Inflammatory macrophage treated with lipopolysaccharide for 4 hours (primary cell): ENCODE measurements at regions not wholly inside any gene's neighbourhood (a gene's known extent, or its start where the extent isn't known, plus 50 kb on each side); places are given as distances from the start of the nearest gene placed in this dataset.
A peak's percentile ranks its signal among the peaks of the same experiment; 100 is the strongest.
"Not testable (repeated sequence)": the region's sequence is repeated elsewhere in the genome, so short reads cannot be mapped to it uniquely, and the experiment has no call there.

Source experiments
- DNase-seq: peaks from one replicate; pipeline ENCODE4 v3.0.0-alpha.2; 2020

- not testable (repeated sequence) for DNase-seq
Measured at GRCh38 chr7:6939126-6939525, 113.1 kb upstream of the CCZ1B start.

DNA sequence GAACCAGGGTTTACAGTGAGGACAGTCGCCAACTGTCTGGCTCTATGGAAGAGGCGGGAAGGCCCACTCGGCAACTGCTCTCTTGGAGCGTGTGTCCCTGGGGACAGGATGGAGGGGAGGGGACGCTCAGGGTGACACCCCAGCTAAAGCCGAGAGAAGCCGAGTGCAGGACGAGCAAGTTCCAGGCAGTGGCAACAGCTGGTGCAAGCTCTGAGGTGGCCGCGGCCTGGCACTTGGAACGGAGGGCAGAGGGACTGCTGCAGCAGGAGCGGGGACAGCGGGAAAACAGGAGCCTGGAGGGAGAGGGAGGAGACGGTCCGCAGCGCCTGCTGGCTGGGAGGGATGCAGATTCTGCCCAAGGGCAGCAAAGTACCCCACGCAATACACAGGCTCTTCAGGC is 113.8 kb upstream of the CCZ1B start:
- not testable (repeated sequence) for DNase-seq

- not testable (repeated sequence) for DNase-seq
Measured at GRCh38 chr7:6946873-6947272, 120.8 kb upstream of the CCZ1B start.

DNA sequence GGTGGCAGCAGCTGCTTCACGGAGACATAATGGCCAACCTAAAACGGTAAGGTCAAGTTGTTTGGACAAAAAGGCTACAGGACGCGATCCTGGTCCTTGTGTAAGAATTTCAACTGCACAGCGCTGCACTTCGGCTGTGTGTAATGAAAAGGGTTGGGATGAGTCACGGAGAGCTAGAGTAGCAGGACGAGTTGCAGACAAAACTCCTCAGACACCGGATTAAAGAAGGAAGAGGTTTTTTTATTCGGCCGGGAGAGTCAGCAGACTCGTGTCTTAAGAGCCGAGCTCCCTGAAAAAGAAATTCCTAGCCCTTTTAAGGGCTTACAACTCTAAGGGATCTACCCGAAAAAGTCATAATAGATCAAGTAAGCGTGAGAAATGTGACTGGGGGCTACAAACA is 124.2 kb upstream of the CCZ1B start:
- DNase-seq, result not testable (repeated sequence)

GRCh38 chr7:6951553-6951952 is 125.5 kb upstream of the CCZ1B start:
- DNase-seq, result not testable (repeated sequence)

DNA sequence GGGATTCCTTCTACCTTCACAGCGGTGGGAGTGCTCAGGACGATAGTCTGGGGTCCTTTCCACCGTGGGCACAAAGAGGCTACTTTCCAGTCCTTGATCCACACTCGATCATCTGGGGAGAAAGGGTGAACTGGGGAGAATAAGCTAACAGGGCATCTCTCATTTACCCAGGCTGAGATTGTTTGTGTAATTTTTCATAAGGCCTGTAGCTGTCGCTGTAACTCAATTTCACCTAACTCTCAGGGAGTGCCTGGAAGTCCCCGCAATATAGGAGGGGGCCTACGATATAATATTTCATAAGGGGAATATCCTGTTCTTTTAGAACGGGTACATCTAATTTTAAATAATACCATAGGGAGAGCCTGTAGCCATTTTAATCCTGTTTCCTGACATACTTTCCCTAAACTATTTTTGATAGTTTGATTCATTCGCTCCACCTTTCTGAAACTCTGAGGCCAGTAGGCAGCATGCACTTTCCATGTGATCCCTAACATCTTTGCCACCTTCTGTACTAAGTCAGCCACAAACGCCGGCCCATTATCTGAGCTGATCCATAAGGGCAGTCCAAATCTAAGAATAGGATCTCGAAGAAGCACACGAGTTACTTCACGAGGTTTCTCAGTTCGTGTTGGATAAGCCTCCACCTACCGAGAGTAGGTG is 127.2 kb upstream of the CCZ1B start:
- not testable (repeated sequence) for DNase-seq

- not testable (repeated sequence) for DNase-seq
Measured at GRCh38 chr7:6953798-6954181, 127.7 kb upstream of the CCZ1B start.

DNA sequence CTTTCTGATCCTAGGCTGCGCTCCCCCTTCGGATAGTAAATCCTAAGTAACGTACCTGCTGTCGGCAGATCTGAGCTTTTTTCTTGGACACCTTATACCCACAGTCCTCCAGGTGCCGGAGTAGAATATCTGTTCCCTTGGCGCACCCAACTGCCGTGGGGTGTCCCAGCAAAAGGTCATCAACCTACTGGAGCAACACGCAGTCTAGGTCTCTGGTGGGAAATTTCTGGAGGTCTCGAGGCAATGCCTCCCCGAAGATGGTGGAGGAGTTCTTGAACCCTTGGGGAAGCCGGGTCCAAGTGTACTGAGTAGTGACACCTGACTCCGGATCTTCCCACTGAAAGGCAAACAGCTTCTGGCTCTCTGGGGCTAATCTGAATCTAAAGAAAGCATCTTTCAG is 129.3 kb upstream of the CCZ1B start:
- DNase-seq, result not testable (repeated sequence)

DNA sequence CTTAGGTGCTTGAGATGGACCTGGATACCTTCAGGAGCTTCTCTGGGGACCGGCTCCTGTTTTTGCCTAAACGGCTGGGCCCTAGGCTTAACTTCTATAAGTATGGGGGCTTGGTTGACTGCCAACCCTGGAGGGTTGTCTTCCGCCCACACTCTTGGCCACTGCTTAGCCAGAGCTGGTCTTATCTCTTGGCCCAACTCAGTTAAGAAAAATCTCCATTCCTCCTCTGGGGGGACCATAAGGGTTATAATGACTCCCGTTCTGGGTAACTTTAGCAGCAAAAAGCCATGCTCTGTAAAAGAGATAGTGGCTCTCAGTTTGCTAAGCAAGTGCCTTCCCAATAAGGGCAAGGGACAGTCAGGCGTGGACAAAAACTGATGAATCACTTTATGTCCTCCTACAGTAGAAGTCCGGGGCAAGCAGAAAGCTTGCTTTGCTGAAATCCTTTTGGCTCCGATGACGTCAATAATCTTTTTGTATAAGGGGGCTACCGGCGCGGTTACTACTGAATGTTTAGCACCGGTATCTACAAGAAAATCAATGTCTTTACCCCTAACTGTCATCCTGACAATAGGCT is 130.0 kb upstream of the CCZ1B start:
- not testable (repeated sequence) for DNase-seq

- DNase-seq, result not testable (repeated sequence)
Measured at GRCh38 chr7:6958371-6958770, 132.3 kb upstream of the CCZ1B start.

- not testable (repeated sequence) for DNase-seq
Measured at GRCh38 chr7:6959942-6960341, 133.9 kb upstream of the CCZ1B start.

DNA sequence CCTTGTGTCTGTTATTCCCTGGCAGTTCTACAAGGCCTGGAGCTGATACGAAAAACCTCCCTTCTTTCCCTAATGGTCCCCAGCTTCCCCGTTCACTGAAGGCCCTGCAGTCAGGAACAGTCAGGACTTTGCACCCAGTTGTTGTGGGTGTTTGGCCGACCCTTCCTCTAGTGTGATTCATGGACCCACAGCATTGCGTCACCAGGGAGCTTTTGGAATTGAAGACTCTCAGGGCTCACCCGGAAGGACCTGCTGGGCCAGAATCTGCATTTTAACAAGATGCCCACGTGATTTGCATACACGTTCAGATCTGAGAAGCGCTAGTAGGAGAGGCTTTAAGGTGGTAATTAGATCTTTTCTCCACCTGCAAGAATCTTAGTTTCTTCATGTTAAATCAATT is 136.8 kb upstream of the CCZ1B start:
- DNase-seq, result not testable (repeated sequence)

- peak; percentile 4 for DNase-seq
Measured at GRCh38 chr7:6965051-6965450, 139.0 kb upstream of the CCZ1B start.

- not testable (repeated sequence) for DNase-seq
Measured at GRCh38 chr7:6970180-6970579, 144.1 kb upstream of the CCZ1B start.

DNA sequence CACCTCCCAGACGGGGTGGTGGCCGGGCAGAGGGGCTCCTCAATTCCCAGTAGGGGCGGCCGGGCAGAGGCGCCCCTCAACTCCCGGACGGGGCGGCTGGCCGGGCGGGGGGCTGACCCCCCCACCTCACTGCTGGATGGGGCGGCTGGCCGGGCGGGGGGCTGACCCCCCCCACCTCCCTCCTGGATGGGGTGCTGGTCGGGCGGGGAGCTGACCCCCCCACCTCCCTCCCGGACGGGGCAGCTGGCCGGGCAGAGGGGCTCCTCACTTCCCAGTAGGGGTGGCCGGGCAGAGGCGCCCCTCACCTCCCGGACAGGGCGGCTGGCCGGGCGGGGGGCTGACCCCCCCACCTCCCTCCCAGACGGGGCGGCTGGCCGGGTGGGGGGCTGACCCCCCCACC is 148.8 kb upstream of the CCZ1B start:
- not testable (repeated sequence) for DNase-seq

- DNase-seq, result not testable (repeated sequence)
Measured at GRCh38 chr7:6975346-6975745, 149.3 kb upstream of the CCZ1B start.

DNA sequence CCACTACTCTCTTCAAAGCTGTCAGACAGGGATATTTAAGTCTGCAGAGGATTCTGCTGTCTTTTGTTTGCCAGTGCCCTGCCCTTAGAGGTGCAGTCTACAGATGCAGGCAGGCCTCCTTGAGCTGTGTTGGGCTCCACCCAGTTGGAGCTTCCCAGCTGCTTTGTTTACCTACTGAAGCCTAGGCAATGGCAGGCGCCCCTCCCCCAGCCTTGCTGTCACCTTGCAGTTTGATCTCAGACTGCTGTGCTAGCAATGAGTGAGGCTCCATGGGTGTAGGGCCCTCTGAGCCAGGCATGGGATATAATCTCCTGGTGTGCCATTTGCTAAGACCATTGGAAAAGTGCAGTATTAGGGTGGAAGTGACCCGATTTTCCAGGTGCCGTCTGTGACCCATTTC is 151.3 kb upstream of the CCZ1B start:
- DNase-seq, result not testable (repeated sequence)

- not testable (repeated sequence) for DNase-seq
Measured at GRCh38 chr7:6978326-6978725, 152.3 kb upstream of the CCZ1B start.

DNA sequence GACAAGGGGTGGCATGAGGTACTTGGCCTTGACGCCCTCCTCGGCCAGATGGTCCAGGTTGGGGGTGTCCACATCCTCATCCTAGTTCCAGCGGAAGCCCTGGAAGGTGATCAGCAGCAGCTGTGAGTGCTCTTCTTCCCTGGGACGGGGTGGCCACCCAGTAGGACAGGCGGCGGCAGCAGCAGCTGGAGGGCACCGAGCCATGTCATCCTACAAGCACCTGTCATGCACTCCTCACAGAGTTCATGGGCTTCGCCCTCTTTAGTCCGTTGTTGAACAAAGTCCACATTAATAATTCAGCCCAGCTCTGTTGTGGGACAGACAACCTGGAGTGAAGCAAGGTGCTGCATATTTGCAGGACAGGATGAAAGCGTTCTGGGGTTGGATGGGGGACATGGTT is 153.4 kb upstream of the CCZ1B start:
- DNase-seq, result not testable (repeated sequence)

- DNase-seq, result not testable (repeated sequence)
Measured at GRCh38 chr7:6982375-6982774, 156.3 kb upstream of the CCZ1B start.

DNA sequence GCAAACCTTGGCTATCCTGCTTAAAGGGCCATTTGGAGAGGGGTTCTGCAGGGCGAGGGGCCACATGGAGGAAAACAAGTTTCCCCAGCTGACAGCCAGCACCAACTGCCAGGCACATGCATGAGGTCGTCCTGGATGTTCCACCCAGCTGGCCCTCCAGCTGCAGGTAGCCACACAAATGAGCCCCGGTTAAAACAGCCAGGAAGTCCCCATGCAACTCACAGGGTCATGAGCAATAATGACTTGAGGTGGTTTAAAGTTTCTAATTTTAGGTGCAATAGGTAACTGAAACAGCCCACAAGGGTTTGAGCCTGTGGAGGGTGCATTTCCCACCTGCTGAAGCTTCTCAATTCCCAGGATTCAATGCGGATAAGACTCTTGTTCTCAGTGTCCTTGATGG is 160.8 kb upstream of the CCZ1B start:
- DNase-seq, result not testable (repeated sequence)

GRCh38 chr7:6988608-6989007 is 162.5 kb upstream of the CCZ1B start:
- not testable (repeated sequence) for DNase-seq

DNA sequence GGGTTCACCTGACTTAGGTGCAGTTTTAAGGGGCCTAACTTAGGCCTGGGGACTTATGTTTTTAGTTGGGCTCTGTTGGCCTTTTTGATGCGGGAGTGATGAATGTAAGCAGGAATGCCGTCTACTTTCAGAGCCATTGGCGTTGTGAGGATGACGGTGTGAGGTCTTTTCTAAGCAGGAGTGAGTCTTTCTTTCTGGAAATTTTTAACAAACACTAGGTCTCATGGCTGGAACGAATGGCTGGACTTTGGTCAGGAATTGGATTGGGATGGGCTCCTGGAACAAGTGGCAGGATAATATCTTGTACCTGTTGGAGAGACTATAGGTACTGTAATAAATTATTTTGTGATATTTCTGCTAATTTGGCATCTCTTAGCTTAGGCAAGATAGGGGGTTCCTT is 163.9 kb upstream of the CCZ1B start:
- DNase-seq, result not testable (repeated sequence)

DNA sequence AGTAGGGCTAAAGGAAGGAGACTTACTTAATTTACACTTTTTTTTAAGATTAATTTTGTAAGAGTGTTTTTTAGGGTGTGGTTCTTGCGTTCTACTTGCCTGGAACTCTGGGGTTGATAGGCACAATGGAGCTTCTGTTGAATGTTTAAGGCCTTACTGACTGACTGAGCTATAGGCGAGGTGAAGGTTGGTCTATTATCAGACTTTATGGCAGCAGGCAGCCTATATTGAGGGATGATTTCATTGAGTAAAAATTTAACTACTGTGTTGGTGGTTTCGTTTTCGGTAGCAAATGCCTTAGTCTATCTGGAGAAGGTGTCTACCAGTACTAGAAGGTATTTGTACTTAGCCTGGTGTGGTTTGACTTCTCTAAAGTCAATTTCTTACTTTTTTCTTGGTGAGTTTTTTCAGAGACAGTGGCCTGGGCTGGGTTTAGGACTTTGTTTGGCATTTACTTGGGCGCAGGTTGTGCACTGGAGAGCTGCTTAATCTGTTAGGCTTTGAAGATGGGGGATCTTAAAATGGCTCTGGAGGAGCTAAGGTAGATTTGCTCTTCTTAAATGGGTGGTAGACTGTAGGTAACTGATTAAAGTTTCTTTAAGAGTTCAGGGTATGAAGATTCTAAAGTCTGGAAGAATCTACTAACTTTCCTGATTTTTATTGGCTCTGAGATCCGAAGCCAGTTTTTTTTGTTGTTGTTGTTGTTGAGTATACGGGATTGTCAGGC is 164.5 kb upstream of the CCZ1B start:
- not testable (repeated sequence) for DNase-seq
